Fibroblast of lung (primary cell): ENCODE measurements at regions not wholly inside any gene's neighbourhood (a gene's known extent, or its start where the extent isn't known, plus 50 kb on each side); places are given as distances from the start of the nearest gene placed in this dataset.

Experiments used
- CTCF ChIP-seq, 2 donors: IDR thresholded peaks in 1 of 2; conservative IDR thresholded peaks in 1 of 2; 1 replicate in 1 of 2; 2 replicates in 1 of 2; pipeline ENCODE4 v1.5.1; 2011 to 2012; ENCODE audit warnings: low read length in 2 of 2, control low read depth in 1 of 2, inconsistent platforms in 1 of 2, low read depth in 1 of 2, mild to moderate bottlenecking in 1 of 2
- EZH2 ChIP-seq: IDR thresholded peaks from 2 replicates; pipeline ENCODE4 v1.5.1; 2012; ENCODE audit warnings: low read length, control low read depth, mild to moderate bottlenecking; ENCODE audit errors: missing control alignments

- TF ChIP-seq CTCF (conservative IDR thresholded peaks at IDR 0.05 in 1 of 2, IDR thresholded peaks at IDR 0.05 in 1 of 2; ENCODE audit: low read depth in 1 of 2, low read length in 2 of 2) (no peak), EZH2 (no peak)
Measured at GRCh38 chr2:217316743-217317142, 456.9 kb upstream of the TNP1 start.
